ENCODE measurements at regions not wholly inside any gene's neighbourhood (a gene's known extent, or its start where the extent isn't known, plus 50 kb on each side); places are given as distances from the start of the nearest gene placed in this dataset.
"Not testable (repeated sequence)": the region's sequence is repeated elsewhere in the genome, so short reads cannot be mapped to it uniquely, and the experiment has no call there.

DNA sequence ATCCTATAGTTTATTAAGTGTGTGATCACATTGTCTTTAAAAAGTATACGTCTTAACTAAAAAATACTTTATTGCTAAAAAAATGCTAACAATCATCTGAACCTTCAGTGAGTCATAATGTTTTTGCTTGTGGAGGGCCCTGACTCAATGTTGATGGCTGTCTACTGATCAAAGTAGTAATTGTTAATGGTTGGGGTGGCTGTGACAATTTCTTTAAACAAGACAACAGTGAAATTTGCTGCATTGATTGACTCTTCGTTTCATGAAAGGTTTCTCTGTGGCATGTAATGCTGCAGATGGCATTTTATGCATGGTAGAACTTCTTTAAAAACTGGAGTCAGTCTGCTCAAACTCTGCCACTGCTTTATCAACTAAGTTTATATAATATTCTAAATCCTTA, 101.4 kb upstream of the IL15 start:
- DNase-seq (ENCODE audit: low read depth), result no peak

DNA sequence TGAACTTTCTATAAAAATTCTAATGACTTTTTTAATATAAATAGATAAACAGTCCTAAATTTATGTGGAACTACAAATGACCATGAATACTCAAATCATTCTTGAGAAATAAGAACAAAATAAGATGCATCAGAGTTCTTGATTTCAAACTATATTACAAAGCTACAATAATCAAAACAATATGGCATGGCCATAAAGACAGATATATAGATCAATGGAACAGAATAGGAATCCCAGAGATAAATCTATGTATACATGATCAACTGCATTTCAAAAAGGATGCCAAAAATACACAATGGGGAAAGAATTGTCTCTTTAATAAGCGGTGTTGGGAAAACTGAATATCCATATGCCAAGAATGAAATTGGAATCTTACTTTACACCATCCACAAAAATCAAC, 98.4 kb upstream of the IL15 start:
- no peak for DNase-seq (ENCODE audit: low read depth)

DNA sequence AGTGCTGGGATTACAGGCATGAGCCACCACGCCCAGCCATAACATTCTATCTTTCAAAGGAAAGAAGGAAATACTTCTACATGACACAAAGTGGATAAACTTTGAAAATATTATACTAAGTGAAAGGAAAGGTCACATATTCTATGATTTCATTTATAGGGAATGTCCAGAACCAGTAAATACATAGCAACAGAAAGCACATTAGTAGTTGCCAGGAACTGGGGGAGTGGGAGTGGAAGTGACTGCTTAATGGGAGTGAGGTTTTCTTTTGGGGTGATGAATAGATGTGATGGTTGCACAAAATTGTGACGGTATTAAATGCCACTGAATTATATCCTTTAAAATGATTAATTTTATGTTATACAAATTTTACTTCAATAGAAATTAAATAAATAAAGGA, 95.7 kb upstream of the IL15 start:
- peak; percentile 28 for DNase-seq (ENCODE audit: low read depth)

DNA sequence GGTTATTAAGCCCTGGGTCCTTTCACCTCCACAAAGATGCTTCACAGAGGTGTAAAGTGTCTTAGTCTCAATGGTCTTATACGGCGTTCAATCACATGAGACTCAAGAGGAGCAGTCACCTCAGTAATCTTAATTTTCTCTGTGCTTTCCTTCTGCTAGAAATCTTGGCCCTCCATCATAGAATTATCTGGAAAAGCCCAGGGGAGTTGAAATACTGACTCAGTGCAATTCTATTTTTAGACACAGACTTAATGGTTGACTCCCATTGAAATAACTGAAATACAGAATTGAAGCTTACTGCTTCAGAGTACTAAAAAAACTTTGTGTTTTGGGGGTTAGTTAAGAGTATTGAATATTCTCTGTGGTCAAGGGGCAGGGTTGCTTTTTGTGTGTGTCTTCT, 94.5 kb upstream of the IL15 start:
- DNase-seq (ENCODE audit: low read depth), result peak; percentile 65

DNA sequence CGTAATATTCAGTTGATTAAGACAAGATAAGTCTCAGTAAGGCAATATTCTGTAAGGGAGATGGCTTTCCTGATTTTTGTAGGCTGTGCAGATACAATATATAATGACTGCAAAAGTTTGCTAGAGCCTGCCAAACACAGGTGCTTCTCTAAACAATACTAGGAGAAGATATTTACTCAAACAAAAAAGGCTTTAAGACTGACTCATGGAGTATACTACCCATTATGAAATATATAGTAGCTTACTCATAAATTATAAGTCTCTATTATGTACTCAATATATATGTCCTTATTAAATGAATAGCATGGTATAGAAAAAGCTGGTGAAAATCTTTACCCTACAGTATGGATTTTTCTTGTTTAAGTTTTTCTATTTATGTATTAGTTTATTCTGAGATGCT, 93.2 kb upstream of the IL15 start:
- DNase-seq (ENCODE audit: low read depth), result no peak

DNA sequence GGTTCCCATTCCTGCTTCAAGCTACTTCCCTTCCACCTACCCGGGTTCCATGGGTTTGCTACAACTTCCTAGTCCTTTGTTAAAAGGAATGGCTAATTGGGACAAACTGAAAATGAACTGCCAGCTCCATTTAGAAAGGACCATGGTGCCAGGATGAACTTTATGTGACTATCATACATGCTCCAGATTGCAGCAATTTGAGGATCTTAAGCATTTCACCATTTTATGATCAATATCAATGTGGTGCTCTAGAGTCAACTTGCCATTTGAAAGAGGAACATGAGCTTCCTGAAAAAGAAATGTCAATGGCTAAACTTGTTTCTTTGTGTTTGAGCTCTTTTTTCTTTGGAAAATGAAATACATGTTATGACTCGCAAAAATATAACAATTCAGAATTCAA, 92.7 kb upstream of the IL15 start:
- DNase-seq (ENCODE audit: low read depth), result no peak

DNA sequence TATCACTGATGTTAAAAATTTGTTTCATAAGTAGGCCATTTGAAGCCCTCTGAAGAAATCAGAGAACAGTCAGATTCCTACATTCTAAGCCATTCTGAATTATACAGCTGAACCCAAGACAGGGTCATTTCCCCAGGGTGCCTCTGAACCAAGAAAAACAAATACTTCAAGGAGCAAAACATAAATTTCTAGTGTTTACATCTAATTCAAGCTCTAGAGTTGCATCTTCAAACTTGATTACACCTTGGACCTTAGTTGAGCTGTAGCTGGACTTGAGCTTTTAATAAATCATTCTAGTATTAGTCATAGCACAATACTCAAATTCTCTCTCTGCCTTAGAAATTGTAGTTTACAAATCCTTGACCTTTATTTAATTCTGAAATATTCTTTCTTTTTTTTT, 87.6 kb upstream of the IL15 start:
- DNase-seq (ENCODE audit: low read depth), result no peak

DNA sequence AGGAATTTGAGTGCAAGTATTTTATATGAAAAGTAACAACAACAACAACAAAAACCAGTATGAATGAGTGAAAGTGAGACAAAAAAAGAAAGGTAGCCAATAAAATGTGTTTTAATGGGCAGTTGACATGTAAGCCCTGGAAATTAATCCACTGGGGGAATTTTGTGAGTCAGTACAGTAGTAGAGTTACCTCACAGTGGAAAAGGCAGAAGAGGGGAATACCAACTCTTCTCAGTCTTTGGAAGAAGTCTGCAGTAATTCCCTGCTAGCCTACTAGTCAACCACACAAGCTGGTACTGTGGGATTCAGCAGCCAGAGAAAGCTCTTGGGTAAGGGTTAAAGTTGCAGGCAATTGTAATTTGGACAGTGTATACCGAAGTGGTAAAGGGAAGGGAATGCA, 76.3 kb upstream of the IL15 start:
- no peak for DNase-seq (ENCODE audit: low read depth)

DNA sequence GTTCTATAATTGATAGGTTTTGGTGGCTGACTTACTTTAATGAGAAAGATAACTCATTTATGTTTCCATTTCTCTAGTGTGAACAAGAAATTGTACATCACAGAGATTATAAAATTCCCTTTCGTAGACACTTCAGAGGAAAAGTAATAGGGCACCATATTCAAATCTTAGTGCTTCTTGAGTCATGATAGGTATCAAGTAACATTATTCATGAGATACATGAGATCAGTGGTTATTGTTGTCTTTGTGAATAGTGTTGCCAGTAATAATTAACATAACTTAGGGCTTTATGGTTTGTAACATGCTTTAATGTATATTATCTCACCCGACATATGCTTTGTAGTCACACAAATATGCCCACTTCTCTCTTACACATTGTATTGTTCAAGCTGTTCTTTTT, 73.7 kb upstream of the IL15 start:
- no peak for DNase-seq (ENCODE audit: low read depth)

DNA sequence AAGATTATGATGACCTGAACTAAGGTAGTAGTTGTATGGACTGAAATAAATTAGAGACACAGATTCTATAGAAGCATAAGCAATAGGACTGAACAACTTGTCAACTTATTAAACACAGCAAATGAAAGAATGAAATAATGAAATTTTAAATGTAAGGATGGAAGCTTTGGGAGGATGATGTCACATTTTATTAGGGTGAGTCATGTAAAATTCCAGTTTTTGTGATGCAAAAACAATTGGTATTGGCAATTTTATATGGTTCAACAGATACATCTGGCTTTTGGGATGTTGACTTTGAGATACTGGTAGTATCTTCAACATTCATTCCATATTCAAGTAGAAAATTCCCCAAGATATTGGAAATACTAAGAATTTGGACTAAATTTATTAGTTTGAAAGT, 72.7 kb upstream of the IL15 start:
- no peak for DNase-seq (ENCODE audit: low read depth)

DNA sequence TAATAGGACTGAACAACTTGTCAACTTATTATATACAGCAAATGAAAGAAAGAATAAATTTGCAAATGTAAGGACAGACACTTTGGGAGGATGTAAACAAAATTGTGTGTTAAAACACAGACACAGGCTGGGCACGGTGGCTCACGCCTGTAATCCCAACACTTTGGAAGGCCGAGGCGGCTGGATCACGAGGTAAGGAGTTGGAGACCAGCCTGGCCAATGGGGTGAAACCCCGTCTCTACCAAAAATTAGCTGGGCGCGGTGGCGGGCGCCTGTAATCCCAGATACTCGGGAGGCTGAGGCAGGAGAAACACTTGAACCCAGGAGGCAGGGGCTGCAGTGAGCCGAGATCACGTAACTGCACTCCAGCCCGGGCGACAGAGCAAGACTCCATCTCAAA, 71.4 kb upstream of the IL15 start:
- DNase-seq (ENCODE audit: low read depth), result not testable (repeated sequence)

DNA sequence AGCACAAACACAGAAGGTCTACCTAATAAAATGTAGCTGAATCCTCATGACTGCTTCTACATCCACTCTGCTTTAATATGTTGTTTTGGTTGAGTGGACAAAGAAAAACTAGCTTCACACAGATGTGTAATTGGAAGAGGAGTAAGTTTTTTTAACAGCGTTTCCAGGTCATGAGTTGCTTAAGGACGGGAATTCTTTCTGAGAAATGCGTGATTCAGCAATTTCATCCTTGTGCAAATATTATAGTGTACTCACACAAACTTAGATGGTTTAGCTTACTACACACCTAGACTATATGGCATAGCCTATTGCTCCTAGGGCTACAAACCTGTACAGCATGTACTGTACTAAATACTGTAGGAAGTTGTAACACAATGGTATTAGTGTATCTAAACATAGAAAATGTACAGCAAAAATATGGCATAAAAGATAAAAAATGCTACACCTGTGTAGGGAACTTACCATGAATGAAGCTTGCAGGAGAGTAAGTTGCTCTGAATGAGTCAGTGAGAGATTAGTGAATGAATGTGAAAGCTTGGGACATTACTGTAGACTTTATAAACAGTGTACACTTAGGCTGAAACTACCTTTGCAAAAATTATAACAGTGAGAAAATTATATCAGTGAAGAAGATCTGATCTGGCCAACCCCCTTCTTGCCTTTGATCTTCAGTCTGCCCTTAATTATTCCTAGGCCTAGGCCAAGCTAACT, 70.8 kb upstream of the IL15 start:
- no peak for DNase-seq (ENCODE audit: low read depth)

DNA sequence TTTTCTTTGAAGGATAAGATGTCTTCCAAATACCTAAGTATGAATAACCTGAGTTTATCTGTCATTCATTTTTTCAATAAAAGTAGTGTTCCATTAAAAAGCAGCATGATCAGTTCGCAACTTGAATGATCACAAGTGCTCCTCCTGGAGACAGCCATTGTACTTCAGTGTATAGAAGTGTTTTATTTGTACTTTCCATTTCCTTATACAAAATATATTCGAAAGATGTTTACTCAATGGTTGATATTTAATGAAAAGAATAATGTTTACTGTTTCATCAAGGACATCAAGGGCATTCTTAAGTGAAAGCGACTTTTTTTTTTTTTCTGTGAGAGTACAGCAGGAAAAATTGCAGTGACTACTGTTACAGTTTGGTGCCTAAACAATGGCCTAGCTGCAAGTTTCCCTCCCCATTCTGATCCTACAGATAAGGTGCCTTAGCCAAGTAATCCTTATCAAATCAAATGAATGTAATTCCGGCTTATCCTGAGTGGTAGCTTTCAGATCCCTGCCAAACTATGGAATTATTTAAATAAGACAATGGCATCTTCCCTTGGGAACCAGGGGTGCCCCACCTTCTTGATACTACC, 69.0 kb upstream of the IL15 start:
- DNase-seq (ENCODE audit: low read depth), result no peak

DNA sequence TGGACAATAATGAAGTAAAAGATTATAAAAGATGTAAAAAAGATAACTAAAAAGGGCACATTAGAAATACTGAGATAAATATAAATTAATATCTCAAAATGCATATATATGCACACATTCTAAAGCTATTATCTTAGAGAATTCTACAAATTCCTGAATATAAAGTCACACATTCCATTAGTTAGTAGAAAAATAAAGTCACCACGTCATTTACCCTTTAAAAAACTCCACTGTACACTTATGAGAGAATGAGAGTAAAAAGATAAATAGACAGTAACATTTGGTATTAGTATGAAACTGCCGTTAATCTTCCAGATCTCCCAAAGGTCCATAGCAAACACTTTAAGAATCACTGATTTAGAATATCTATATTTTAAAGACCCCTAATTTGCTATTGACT, 67.2 kb upstream of the IL15 start:
- no peak for DNase-seq (ENCODE audit: low read depth)

DNA sequence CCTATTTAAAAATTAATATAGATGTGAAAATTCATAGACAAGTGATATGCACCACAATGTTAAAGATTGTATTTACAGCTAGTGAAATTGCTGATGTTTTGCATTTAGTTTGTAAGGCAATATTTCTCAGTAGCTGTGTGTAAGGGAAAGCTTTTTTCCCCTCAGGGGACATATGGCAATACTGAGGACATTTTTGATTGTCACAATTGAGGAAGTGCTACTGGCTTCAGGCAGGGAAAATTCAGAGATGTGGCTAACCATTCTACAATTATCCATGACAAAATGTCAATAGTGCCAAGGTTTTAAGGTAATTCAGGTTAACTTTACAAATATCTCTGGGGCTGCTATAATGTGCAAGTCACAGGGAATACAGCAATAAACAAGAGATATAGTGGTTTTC, 66.1 kb upstream of the IL15 start:
- DNase-seq (ENCODE audit: low read depth), result no peak

DNA sequence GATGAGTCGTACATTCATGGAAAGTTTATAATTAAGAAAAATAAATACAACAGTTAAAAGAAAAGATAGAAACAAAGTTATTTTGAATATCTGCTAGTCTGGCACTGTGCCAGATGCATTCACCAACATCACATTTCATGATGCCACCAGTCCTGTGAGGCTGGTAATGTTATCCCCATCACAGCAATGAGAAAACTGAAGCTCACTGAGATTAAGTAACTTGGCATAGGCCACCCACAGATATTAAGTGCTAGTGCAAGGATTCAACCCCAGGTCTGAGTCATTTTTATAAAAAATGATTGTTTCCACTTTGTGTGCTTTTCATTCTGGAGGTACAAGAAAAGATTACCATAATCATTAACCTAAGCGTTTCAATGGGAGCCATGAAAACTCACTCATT, 65.0 kb upstream of the IL15 start:
- DNase-seq (ENCODE audit: low read depth), result no peak

DNA sequence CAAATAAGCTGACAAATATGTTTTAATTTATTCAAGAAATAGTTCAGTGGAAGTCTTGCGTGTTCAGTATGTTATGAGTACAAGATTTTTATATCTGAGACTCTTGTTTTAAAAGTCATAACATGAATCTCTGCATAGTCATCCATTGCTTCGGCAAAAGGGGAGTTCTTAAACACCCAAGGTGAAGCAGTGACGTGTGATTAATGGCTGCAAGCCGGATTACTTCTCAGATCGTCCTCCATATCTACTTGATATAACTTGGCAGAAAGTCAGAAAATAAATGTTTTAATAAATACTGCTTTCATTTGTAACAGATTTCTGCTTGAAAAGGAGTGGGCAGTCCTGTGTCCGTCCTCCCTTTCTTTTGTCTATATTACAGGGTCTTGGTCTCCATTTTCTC, 64.6 kb upstream of the IL15 start:
- no peak for DNase-seq (ENCODE audit: low read depth)

DNA sequence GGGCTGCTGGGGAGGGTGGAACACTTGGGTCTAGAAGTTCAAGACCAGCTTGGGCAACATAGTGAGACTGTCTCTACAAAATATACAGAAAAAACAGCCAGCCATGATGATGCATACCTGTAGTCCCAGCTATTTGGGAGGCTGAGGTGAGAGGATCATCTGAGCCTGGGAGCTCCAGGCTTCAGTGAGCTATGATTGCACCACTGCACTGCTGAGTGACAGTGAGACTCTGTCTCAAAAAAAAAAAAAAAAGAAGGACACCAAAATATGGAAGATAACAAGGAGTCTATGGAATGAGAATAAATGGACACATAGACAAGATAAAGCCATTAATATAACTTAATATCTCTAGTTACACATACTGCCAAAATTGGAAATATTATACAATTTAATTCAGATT, 62.7 kb upstream of the IL15 start:
- no peak for DNase-seq (ENCODE audit: low read depth)

DNA sequence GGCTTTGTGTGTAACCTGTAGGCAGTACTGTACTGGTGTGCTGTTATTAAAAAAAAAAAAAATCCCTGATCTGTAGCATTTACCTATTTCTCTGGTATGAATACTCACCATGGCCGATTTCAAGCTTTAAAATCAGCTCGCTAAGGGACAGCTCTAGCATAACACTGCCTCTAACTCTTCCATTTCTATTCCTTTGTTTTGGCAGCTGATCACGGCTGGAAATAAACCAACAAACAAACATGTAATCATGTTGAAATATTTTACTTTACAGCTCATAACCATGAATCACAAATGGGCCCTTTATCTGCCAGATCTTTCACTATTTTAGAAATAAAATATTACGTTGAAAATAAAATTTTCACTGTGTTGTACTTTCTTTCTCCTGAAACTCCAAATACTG, 60.5 kb upstream of the IL15 start:
- DNase-seq (ENCODE audit: low read depth), result no peak

DNA sequence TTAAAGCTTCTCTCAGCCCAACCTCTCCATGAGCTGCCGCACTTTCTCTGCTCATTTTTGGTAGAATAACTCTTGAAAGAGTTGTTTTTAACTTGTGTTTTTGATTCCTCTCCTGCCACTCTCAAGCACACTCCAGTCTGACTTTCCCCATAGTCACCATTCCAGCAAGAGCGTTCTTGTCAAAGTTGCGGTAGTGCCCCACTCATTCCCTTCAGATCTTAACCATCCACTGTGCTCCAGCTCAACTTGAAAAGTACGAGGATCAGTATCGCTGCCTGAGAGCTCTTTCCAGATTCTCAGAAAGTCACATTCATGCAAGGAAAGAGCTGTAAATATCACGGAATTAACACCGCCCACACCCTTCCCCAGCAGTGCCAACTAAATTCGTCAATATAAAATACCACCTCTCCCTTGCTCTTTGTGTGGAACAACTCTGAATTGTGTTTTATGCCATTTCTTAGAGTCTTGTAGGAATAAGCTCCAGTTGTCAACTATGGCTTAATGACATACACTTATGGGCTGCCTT, 59.7 kb upstream of the IL15 start:
- no peak for DNase-seq (ENCODE audit: low read depth)

DNA sequence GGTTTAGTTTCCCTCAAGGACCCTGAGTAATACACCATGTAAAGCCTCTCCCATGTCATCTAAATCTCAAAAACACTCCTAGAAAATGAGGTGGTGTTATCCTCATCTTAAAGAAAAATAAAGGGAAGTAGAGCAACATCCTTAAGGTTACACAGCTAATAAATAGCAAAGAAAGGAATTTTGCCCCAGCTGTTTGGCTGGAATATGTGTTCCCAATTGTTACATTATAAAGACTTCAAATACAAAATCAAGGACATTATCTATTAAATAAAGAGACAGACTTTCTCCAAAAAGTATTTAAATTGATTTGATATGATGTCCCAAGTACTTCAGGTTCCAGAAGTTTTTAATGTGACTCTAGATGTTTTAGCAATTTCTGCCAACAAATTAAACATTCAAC, 57.9 kb upstream of the IL15 start:
- no peak for DNase-seq (ENCODE audit: low read depth)

DNA sequence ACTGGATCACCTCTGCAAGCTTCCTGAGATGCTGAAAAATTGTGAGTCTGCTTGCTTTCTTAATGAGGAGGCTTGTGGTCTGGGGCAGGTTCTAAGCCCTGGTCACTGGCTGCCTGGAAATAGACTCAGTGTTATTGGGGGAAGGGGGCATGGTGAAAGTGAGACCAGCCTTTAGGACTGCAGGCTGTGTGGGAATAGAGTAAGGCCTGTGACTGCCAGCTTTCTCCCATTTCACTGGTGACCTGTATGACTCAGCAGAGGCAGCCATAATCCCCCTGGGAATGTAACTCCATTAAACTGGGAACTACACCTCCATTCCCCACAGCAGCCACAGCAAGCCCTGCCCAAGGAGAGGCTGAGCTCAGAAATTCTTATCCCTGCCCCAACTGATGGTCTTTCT, 55.9 kb upstream of the IL15 start:
- DNase-seq (ENCODE audit: low read depth), result no peak

Measured in stromal cell of bone marrow (primary cell).